GM10266 (cell line): ENCODE measurements at regions not wholly inside any gene's neighbourhood (a gene's known extent, or its start where the extent isn't known, plus 50 kb on each side); places are given as distances from the start of the nearest gene placed in this dataset.
"Not testable (repeated sequence)": the region's sequence is repeated elsewhere in the genome, so short reads cannot be mapped to it uniquely, and the experiment has no call there.

Experiments used
- DNase-seq: peaks from one replicate; pipeline ENCODE4 v3.0.0; 2012; ENCODE audit errors: extremely low spot score
- TF ChIP-seq, protein P1 (sequence below): IDR thresholded peaks from 2 replicates; pipeline ENCODE4 v1.5.1; 2012; ENCODE audit warnings: mild to moderate bottlenecking, low read depth; ENCODE audit not compliant: control insufficient read depth, insufficient read depth; ENCODE audit errors: missing control alignments

DNA sequence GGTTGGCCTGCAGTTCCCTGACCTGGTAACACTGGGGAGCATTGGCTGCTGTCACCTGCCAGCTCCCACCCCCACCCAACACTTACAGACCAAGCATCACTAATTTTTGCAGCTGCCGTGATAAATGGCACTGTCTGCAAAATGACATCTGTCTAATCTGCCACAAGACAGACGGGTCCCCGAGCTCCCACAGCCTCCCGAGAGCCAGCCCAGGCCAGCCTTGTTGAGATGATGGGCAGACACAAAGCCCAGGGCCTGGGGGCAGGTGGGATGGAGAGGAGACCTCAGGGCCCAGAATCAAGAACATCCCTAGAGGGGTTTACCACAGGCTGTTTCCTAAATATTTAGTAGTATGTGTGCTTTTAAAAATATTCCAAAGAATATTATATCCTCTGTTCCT, 203.4 kb downstream of the TBC1D2B start:
- DNase-seq: no peak
- TF ChIP-seq, protein P1, sequence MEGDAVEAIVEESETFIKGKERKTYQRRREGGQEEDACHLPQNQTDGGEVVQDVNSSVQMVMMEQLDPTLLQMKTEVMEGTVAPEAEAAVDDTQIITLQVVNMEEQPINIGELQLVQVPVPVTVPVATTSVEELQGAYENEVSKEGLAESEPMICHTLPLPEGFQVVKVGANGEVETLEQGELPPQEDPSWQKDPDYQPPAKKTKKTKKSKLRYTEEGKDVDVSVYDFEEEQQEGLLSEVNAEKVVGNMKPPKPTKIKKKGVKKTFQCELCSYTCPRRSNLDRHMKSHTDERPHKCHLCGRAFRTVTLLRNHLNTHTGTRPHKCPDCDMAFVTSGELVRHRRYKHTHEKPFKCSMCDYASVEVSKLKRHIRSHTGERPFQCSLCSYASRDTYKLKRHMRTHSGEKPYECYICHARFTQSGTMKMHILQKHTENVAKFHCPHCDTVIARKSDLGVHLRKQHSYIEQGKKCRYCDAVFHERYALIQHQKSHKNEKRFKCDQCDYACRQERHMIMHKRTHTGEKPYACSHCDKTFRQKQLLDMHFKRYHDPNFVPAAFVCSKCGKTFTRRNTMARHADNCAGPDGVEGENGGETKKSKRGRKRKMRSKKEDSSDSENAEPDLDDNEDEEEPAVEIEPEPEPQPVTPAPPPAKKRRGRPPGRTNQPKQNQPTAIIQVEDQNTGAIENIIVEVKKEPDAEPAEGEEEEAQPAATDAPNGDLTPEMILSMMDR: no peak

DNA sequence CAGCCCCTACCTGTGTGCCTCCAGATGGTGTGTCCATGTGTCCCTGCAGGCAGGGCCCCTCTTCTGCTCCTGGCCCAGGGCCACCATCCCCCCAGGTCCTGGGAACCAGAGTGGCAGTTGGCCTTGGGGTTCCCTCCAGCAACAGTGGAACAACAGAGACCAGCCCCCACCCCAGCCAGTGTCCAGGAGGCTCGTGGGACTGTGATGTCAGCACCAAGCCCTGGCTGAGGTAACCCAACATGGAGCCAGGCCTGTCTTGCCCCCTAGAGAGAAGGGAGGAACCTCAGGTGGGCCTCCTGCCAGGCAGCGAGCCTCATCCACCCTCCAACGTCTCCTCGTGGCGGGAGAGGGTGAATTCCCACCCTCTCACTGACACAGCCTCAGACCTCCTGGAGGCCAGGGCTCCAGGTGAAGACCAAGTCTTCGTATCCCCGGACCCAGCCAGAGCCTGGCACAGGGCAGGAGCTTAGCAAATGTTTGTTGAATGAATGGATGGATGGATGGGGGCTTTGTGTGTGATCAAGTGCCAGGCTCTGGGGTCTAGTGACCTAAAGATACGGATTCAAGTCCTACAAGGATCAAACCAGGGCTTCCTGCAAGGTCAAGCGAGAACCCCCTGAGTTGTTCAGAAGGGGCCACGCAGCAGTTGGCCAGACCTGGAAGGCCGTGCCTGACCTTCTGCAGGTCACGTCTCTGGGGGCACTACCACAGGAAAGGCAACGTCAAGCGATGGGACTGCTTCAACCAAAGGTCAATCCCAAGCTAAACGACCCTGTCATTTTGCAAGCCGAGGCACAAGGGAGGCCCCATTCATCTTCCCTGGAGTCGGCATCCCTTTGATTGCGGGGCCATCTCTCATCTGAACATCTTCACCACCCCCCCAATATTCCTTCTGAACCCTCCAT, 204.7 kb downstream of the TBC1D2B start:
- DNase-seq: not testable (repeated sequence)

GRCh38 chr15:77871852-77872371, 205.6 kb downstream of the TBC1D2B start:
- TF ChIP-seq, protein P1: peak; percentile 16
- no peak for DNase-seq

DNA sequence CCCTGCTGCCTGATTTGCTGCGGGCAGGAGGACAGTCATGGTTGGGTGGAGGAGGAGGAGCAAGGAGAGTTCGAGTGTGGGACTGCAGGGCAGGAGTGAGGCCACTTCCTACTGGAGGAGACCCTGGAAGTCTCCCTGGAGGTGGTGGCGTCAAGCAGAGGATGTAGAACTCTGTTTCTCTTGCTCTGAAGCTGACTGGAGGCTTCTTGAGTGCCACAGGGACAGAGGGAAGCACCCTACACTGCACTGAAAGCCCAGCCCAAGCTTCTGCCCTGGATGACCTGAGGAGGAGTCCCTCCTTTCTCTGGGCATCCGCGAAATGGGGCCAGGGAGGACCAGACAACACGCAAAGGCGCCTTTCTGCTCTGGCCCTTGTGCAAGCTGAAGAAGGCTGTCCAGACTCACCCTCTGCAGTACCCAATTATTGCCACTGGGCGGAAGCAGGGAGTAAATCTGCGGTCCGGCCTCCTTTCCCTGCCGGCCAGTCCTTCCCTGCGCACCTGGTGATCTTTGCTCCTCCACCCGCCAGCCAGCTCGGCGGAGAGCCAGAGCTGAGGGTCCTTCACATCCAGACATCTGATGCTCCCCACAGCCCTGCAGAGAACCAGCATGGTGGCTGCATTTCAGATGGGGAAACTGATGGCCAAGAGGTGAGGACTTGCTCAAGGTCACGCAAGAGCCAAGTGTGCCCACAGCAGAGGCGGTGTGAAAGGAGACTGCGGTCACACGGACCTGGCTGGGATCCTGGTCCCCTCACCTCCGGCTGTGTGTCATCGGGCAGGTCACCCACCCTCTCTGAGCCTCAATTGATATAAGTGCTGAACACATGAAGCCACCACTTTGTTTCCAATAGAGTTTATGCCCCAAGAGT, 207.1 kb downstream of the TBC1D2B start:
- TF ChIP-seq, protein P1: peak; percentile 83

DNA sequence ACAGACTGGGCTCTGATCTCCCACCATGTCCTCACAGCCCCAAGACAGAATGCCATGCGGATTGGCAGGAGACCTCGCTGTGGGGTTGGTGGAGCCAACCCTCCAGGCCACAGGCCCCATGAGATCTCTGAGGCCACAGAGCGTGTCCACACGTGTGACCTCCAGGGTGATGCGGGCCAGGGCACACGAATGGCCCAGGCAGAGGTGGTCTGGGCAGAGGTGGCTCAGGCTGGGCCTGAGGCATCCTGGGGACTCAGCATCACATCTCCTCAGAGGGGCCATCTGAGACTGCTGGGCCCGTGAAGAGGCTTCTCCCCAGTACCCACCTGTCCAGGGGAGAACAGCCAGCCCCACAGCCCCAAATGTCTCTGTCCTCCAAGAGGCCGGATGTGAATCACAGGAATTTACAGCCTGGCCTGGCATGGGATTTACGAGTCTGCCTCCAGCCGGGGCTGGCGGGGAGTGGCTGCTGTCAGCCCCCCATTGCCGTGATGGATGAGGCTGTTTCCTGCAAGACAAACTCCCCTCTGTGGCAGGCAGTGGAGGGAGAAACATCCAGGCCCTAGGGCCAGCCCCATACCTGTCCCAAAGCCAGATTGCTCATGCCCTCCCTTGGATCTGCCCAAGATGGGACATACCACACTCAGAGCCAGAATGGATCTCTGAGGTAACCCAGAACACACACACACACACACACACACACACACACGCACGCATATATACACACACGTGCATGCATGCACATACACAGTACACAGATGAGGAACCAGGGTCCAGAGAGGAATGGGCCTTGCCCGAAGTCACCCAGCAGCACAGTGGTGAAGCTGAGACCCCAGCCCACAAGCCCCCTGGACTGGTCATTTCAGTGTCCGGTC, 208.3 kb downstream of the TBC1D2B start:
- TF ChIP-seq, protein P1: no peak

More for the DNA sequence above, 207.1 kb downstream of the TBC1D2B start:
- DNase-seq: peak; percentile 73

GRCh38 chr15:77868048-77868629, 209.4 kb downstream of the TBC1D2B start:
- DNase-seq: not testable (repeated sequence)

More for the DNA sequence above, 208.3 kb downstream of the TBC1D2B start:
- DNase-seq: no peak

DNA sequence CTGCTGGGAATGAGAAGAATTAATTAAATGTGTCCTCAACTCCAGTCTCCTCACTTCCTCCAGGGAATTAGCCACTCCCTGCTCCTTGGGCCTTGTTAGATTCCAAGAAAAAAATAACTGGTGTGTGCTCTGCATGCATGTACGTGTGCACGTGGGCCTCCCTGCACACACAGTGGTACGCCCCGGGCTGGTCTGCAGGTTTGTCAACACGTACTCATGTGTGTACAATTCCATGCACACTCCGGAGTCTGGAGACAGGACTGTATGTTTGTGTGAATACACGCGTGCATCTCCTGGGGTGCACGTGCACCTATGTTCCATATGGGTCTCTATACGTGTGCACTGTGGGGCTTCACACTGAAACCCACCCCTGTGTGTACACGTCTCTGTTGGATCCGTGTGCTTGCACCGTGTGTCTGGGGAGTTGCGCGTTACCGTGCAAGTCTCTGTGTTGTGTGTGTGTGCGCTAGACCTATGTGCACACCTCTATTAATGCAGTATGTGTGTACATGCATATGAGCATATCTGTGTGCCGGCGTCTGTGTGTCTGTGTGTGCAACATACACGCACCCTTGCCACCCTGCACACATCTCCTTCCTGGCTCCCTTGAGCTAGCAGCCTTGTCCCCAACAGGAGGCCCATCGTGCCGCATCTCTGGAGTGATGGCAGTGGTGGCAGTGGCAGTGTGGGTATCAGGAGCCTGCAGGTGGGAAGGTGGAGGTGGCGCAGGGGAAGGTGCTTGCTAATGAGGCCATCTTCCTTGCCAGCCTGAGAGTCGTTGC, 210.1 kb downstream of the TBC1D2B start:
- no peak for DNase-seq
- TF ChIP-seq, protein P1: no peak
